SKM-1 (cell line): ENCODE measurements at regions not wholly inside any gene's neighbourhood (a gene's known extent, or its start where the extent isn't known, plus 50 kb on each side); places are given as distances from the start of the nearest gene placed in this dataset.

Experiments used
- DNase-seq: peaks from one replicate; lab custom pipeline; 2025; ENCODE audit not compliant: unreplicated experiment; lab: John Stamatoyannopoulos, UW

DNA sequence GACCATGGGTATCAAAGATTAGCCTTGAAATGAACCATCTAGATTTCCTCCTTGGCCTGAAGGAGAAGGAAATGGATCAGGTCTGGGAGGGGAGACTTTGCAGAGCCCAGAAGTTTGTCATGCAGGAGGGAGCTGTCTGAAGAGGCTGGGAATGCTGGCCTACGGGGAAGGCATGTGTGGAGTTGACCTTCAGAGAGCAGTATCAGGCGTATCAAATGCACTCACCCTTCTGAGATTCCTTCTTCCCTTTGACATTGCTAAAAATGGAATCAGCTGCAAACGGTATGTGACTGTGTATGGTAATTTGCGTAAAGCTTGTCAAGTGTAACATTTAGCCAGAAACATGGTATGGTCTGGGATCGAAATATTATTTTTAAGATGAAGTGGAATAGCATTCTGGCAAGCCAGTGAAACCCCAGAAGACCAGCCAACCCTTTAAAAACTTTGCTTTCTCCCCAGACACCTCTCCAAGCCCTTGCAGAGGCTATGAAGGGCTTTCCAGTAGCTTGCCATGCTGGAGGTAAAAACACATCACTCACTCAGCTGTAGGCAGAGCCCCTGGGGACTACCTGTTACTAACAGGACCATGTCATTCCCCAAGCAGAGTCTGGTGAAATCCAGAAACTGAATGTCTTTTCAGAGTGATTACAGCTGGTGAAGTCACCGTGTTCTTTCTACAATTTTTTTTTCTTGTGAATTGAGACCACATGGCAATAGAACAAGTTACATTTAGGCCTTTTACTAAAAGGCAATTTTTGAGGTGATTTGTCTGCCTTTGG, 174.7 kb upstream of the SLC24A5 start:
- DNase-seq = no peak

GRCh38 chr15:47949815-47950214, 171.0 kb upstream of the SLC24A5 start:
- no peak for DNase-seq

GRCh38 chr15:47950447-47950846, 170.3 kb upstream of the SLC24A5 start:
- no peak for DNase-seq

GRCh38 chr15:47951781-47952180, 169.0 kb upstream of the SLC24A5 start:
- no peak for DNase-seq

DNA sequence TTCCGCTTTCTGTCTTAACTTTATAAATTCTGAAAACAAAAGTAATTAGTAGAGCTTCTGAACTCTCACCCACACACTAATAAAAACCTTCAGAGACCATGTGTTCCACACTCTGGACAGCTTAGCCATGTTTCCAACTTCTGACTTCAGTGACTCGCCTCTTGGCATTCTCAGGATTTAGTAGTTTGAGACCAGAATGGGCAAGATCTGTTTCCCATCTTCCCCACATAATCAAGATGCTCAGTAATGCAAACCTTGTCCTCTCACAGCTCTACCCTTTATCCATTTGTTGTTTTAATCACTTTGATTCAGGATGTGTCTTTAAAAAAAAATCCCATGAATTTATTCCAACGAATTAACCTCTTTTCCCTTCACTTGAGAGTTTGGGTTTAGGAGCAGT, 166.6 kb upstream of the SLC24A5 start:
- DNase-seq = no peak

DNA sequence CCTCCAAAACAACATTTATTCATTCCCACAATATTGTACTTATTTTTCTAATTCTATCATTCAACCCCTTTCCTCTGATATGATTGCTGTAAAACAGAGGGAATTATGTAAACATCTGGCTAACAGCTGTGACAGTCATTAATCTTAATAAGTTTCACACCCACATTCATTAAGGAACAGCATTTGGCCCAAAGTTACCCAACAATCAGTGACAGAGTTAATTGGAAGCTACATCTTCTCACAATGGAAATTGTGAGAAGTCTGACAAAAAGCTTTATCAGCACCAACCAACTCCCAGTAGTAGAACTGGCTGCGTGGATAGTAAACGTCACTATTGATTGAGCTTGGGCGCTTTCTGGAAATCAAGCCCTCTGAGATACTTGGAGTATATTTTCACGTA, 165.8 kb upstream of the SLC24A5 start:
- DNase-seq = no peak

- no peak for DNase-seq
Measured at GRCh38 chr15:47959617-47960413, 161.0 kb upstream of the SLC24A5 start.

GRCh38 chr15:47961401-47962090, 159.2 kb upstream of the SLC24A5 start:
- DNase-seq = peak; percentile 36

DNA sequence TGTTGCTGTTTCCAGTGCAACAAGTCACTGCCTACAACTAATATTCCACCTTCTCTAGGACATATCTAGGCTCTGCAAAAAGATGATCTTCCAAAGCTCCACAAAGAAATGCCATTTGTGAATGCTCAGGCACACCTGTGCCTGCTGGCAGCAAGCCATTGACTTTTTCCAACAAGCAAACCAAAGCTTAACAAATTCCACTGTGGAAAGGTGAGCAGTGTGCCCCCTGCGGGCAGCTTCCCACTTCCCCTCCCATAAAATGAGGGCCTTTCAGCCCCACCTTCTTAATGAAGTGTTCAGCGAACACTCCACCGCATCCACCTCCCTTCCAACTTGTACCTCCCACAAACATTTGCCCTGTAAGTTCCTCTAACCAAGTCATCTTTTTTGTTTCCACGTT, 157.5 kb upstream of the SLC24A5 start:
- no peak for DNase-seq

DNA sequence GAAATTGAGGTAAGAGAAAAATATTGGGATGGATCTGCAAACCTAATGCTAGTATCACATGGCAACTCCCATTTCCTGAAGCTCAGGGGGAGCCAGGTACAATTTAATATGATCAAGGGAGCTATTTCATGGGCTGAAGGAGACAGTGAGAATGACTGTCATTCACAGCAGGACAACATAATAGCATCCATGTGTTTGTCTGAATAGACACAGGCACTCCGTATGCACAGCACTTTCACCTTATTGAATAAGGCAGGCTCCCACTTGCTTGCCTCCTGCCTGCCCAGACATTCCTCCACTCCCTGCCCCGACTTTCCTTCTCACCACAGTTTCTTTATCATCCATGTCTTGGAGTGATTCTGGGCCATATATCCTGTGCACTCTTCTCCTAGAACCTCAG, 156.6 kb upstream of the SLC24A5 start:
- no peak for DNase-seq

DNA sequence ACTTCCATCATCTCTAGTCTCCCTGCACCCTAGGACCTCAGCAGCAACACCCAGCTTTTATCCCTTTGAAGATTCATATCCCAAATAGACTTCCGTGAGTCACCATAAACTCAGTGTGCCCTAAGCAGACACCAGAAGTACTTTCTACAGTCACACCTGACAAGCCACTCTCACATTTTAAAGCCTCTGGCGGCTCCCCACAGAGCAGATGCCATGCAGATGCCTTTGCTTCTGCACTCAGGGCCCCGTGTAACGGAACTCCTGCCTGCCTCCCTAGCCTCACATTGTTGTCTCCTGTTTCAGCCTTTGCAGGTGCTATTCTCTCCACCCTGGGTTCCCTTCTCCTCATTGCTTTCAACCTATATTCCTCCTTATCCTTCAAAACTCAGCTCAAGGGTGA, 155.5 kb upstream of the SLC24A5 start:
- DNase-seq = no peak

GRCh38 chr15:47968593-47968992, 152.2 kb upstream of the SLC24A5 start:
- no peak for DNase-seq

GRCh38 chr15:47971637-47972036, 149.2 kb upstream of the SLC24A5 start:
- DNase-seq = no peak

DNA sequence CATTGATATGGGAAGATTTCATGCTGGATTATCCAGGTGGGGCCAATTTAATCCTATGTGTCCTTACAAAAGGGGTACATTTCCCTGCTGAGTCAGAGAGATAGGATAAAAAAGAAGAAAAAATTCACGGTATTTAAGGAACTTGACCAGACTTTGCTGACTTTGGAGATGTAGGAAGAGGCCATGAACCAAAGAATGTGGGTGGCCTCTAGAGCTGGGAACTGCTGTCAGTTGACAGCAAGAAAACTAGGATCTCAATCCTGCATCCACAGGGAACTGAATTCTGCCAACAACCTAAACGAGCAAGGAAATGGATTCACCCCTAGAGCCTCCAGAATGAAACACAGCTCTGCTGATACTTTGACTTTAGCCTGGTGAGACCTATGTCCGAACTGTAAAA, 148.1 kb upstream of the SLC24A5 start:
- no peak for DNase-seq

DNA sequence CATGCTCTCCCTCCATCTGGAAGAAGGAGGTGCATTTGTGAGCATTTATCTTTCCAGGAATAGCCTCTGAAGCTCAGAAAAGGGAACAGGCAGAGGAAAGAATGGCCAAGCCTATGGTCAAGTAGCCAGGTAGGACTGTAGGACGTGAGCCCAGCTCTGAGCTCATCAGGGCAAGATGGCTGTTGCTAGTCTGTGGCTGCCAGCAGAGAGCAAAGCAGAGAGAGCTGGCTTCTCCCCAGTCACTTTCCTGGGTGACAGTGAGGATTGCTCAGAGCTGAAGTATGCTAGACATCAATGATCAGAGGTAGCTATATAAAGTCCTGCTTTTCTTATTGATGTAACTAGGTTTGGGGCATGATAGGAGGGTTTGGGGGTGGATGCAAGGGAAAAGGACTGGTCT, 146.1 kb upstream of the SLC24A5 start:
- DNase-seq = no peak

- DNase-seq = no peak
Measured at GRCh38 chr15:47975427-47975826, 145.4 kb upstream of the SLC24A5 start.

DNA sequence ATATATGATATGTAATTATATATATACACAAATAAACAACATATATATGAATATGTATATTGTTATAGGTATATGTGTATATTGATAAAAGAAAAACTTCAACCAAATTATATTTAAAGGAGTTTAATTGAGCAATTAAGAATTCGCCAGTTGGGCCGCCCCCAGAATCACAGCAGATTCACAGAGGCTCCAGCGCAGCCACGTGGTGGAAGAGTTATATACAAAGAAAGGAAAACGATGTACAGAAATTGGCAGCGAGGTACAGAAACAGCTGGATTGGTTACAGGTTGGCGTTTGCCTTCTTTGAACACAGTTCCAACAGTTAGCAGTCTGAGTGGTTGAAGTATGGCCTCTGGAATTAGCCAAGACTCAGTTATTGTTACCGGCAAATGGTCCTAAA, 137.3 kb upstream of the SLC24A5 start:
- no peak for DNase-seq

DNA sequence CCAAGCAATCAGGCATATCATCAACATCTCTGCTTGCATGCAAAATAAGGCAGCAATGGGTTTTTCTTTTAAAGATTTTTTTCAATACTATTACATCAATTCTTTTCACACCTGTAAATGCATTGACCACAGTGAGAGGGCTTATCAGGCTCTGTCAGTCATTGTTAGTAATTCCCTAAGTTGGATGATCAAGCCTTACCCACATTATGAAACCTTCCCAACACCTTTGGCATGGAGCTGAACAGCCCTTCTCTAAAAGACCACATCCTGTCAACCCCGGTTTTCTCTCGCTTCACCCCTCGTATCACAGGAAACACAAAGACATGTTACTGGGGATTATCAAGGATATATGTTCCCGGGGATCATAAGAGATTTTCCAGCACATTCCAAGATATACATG, 135.2 kb upstream of the SLC24A5 start:
- no peak for DNase-seq

DNA sequence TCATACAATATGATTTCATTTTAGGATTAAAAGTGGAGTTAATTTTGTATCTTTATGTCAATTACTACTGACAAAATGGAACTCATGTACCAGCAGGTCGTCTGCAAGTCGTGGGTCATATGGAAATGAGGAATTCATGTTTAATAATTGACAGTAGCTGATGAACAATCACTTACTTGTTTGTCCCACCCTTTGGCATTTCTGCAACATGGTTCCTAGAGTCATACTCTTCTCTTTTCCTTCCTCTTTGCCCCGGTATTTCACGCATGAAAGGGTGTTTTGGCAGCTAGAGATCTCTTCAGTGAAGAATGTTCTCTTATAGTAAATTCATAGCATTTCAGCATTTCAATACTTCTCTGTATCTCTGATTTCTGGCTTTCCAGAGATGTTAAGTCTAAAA, 133.3 kb upstream of the SLC24A5 start:
- no peak for DNase-seq

- DNase-seq = peak; percentile 52
Measured at GRCh38 chr15:47987908-47988532, 132.8 kb upstream of the SLC24A5 start.

- DNase-seq = no peak
Measured at GRCh38 chr15:47988564-47988963, 132.2 kb upstream of the SLC24A5 start.
